Neural cell (in vitro differentiated cells): ENCODE measurements at regions not wholly inside any gene's neighbourhood (a gene's known extent, or its start where the extent isn't known, plus 50 kb on each side); places are given as distances from the start of the nearest gene placed in this dataset.

ENCODE experiments used
- CTCF ChIP-seq: fragments of 450-650 bp; IDR thresholded peaks from 2 replicates; pipeline ENCODE4 v1.5.1; 2014; ENCODE audit warnings: antibody characterized with exemption, mild to moderate bottlenecking, moderate library complexity; ENCODE audit not compliant: poor library complexity, severe bottlenecking
- EZH2 ChIP-seq: fragments of 200-600, 300-800 bp; shearing (Covaris generic), sonication (generic); IDR thresholded peaks from 2 replicates; pipeline ENCODE4 v1.6.1; 2014; ENCODE audit warnings: antibody characterized with exemption, low read length, borderline replicate concordance, mild to moderate bottlenecking; ENCODE audit not compliant: insufficient read depth, poor library complexity, severe bottlenecking
- MXI1 ChIP-seq: fragments of 450-650 bp; conservative IDR thresholded peaks from 2 replicates; pipeline ENCODE4 v1.6.1; 2014; ENCODE audit warnings: antibody characterized with exemption, mild to moderate bottlenecking; ENCODE audit not compliant: poor library complexity, severe bottlenecking
- POLR2AphosphoS5 ChIP-seq: IDR thresholded peaks from 2 replicates; pipeline ENCODE4 v1.6.1; 2012
- RAD21 ChIP-seq: fragments of 450-650 bp; conservative IDR thresholded peaks from 2 replicates; pipeline ENCODE4 v1.6.1; 2014; ENCODE audit warnings: antibody characterized with exemption, mild to moderate bottlenecking, moderate library complexity
- REST ChIP-seq: IDR thresholded peaks from 2 replicates; pipeline ENCODE4 v1.6.1; 2012; ENCODE audit warnings: borderline replicate concordance
- SMC3 ChIP-seq: fragments of 450-650 bp; conservative IDR thresholded peaks from 2 replicates; pipeline ENCODE4 v1.6.1; 2014; ENCODE audit warnings: antibody characterized with exemption, mild to moderate bottlenecking, moderate library complexity; ENCODE audit not compliant: poor library complexity
- TAF1 ChIP-seq: IDR thresholded peaks from 2 replicates; pipeline ENCODE4 v1.6.1; 2012; ENCODE audit warnings: low read depth

- no peak for TF ChIP-seq CTCF
- TF ChIP-seq EZH2 = no peak
- TF ChIP-seq TAF1 = no peak
- TF ChIP-seq REST = no peak
- no peak for TF ChIP-seq RAD21
- TF ChIP-seq SMC3 = no peak
- no peak for TF ChIP-seq MXI1
- TF ChIP-seq POLR2AphosphoS5 = no peak
These were observed 286.7 kb upstream of the IL12B start for GRCh38 chr5:159616952-159617351.
